GM18507 (cell line): ENCODE measurements at regions not wholly inside any gene's neighbourhood (a gene's known extent, or its start where the extent isn't known, plus 50 kb on each side); places are given as distances from the start of the nearest gene placed in this dataset.

ENCODE experiments used
- DNase-seq: peaks from one replicate; pipeline ENCODE4 v3.0.0; 2011; ENCODE audit warnings: low read depth; ENCODE audit not compliant: insufficient read length; ENCODE audit errors: extremely low spot score
- FAIRE-seq: peaks from 2 replicates; lab custom pipeline; 2011; peaks lifted over from hg19 to GRCh38; lab: Jason Lieb, UNC

- no peak for FAIRE-seq
- DNase-seq = no peak
Measured at GRCh38 chr13:79267560-79267959, 138.5 kb downstream of the RBM26 start.

DNA sequence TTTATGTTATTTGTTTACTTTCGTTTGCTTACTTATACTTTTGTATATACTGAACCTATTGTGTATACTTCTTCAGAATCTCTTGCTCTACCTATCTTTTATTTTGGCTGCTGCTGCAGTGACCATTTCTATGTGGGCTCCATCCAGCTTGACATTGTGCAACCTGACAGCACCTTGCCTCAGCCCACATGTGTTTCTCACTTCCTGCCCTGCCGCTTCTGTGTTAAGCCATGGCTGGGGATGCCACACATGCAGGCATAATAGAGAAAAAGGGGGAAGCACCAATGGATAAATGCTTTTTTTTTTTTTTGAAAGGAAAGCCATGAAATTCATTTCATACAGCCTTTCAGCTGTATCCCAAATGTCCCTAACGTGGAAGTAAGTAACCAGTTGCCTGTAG lies 147.6 kb downstream of the RBM26 start:
- peak; percentile 58 for FAIRE-seq
- DNase-seq = no peak

DNA sequence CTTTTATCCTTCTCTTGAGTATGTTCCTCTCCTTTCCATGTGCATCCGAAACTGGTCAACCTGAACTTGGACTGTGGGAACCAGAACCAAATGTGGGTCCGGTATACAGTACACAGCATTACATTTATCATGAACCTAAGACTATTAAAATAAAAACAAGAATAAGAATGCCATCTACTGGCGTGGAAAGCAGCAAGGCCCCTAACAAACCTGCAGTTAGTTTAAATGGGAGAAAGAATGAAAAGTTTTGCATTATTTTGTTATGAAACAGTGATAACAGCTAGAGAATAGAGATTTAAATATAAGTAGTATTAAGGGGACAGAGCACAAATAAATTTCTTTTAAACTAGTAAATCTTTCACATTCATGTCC lies 159.5 kb downstream of the RBM26 start:
- no peak for DNase-seq
- FAIRE-seq = no peak

- DNase-seq (no peak), FAIRE-seq (peak; percentile 70)
Measured at GRCh38 chr13:79245937-79246577, 160.0 kb downstream of the RBM26 start.

GRCh38 chr13:79241697-79242096 lies 164.4 kb downstream of the RBM26 start:
- no peak for FAIRE-seq
- DNase-seq = no peak

- DNase-seq = no peak
- FAIRE-seq = no peak
Measured at GRCh38 chr13:79237981-79238380, 168.1 kb downstream of the RBM26 start.

DNA sequence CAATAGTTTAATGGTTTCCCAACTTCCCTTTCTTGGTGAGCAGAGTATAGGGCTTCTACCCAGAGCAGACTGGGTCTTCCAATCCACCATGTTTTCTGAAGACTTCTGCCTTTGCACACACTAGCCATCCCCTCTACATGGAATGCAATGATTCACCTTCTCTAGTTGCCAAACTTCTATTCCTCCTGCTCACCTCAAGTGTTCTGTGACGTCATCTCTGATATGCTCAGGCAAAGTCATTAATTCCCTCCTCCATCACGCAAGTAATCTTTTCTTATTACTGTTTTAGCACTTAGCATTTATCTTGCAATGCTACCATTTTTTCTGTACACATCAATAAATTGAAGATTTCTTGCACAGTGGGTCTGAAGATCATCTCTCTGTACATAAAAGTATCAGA lies 174.2 kb downstream of the RBM26 start:
- FAIRE-seq = no peak
- no peak for DNase-seq

- FAIRE-seq (peak; percentile 31), DNase-seq (no peak)
Measured at GRCh38 chr13:79229761-79230160, 176.3 kb downstream of the RBM26 start.

GRCh38 chr13:79228972-79229371 lies 177.1 kb downstream of the RBM26 start:
- DNase-seq = no peak
- FAIRE-seq = no peak

GRCh38 chr13:79227418-79227817 lies 178.6 kb downstream of the RBM26 start:
- FAIRE-seq = peak; percentile 78
- no peak for DNase-seq

DNA sequence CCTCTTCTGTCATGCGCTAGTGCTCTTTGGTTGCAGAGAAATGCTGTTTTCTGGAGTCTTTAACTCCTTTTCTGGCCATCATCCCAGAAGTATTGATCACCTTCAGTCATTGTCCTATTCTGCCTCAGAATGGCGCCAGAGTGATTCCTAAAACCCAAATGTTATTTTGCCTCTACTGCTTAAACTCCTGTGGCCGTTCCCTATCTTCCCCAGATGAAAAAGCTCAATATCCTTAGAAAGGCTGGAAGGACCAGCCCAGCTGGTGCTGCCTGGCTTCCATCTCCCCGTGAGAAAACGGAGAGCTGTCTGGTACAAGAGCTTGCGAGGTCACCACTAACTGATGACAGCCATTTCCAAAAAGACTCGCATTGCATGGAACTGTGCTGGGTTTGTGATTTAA lies 179.1 kb downstream of the RBM26 start:
- DNase-seq (no peak), FAIRE-seq (no peak)

DNA sequence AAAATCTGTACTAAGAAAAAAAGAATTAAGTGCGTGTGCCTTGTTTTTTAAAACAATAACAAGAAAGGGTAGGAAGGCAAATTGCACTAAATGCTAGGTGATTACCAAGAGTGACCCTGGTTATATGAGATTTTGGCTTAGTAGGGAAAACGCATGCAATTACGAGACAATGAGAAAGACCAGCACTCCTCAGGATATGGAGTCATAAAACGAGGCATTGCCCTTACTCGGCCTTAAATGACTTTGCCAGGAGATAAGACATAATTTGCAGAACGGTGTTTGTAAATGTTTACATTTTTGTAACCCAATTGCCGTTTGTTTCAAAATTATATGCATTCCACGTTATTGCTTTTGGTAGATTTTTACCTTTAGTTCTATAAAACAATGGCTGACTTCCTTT lies 179.8 kb downstream of the RBM26 start:
- FAIRE-seq (no peak), DNase-seq (no peak)

- no peak for DNase-seq
- no peak for FAIRE-seq
Measured at GRCh38 chr13:79225487-79226232, 180.4 kb downstream of the RBM26 start.

DNA sequence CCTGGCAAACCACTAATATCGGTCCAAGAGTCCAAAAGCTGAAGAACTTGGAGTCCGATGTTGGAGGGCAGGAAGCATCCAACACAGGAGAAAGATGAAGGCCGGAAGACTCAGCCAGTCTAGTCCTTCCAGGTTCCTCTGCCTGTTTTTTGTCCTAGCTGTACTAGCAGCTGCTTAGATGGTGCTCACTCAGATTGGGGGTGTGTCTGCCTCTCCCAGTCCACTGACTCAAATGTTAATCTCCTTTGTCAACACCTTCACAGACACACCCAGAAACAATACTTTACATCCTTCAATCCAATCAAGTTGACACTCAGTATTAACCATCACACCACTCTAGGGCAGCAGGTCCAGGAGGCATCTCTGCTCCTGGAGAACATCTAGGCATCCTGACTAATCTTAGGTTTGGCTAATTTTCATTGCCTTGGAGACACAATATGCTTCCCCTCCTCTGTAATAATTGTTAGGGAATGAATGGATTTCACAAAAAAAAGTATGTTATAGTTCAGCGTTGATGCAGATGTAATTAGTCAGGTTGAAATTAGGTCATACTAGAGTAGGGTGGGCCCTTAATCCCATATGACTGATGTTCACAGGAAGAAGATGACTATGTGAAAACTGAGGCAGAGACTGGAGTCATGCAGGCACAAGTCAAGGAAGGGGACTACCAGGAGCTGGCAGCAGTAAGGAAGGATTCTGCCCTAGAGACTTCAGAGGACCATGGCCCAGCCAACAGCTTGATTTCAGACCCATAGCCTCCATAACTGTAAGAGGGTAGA lies 183.4 kb downstream of the RBM26 start:
- FAIRE-seq = no peak
- DNase-seq = no peak

DNA sequence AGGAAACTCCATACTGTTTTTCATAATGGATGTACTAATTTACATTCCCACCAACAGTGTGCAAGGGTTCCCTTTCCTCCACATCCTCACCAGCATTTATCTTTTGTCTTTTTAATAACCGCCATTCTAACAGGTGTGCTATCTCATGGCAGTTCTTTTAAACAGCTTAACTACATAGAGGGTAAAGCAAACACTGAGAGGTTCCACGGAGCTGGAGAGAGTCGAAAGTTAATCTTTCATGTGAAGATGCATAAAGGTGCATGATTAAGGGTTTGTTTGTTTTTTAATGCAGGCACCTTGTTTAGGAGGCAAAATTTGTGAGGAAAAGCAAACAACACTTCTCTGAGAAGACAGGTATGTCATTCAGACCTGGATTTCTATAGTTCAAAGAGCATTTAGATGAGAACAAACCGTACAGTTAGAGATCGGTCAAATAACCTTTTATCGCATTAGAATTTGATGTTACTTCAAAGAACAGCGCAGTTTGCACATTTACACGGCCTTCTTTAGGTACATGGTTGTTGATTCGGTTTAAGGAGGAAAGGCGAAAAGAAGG lies 193.9 kb downstream of the RBM26 start:
- no peak for DNase-seq
- FAIRE-seq = no peak

DNA sequence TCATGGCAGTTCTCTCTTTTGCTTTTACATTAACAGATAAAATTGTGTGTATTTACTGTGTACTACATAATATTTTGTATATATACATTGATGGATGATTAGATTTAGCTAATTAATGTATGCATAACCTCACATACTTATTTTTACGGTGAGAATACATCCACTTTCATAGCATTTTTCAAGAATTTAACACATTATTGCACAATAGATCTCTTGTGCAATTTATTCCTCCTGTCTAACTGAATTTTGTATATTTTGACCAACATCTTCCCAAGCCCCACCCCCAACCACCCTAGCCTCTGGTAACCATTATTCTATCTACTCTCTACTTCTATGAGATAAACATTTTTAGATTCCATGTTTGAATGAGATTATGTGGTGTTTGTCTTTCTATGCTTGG lies 194.7 kb downstream of the RBM26 start:
- FAIRE-seq = no peak
- no peak for DNase-seq

GRCh38 chr13:79197933-79198332 lies 208.1 kb downstream of the RBM26 start:
- DNase-seq = no peak
- no peak for FAIRE-seq

DNA sequence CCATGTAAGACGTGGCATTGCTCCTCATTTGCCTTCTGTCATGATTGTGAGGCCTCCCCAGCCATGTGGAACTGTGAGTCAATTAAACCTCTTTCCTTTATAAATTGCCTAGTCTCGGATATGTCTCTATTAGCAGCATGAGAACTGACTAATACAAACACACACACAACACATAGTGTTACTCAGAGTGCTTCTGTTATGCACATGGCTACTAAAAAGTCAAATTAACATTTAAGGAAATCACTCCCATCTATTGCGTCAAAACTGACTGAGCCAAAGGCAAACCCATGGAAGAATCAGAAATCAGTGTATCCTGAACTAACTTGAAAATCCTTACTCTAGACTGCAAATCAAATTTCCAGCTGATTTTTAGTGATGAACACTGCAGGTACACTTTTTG lies 209.2 kb downstream of the RBM26 start:
- no peak for DNase-seq
- FAIRE-seq = no peak

- DNase-seq = no peak
- peak; percentile 45 for FAIRE-seq
Measured at GRCh38 chr13:79196366-79196765, 209.7 kb downstream of the RBM26 start.

GRCh38 chr13:79194727-79195126 lies 211.3 kb downstream of the RBM26 start:
- DNase-seq = no peak

More at GRCh38 chr13:79194727-79195126, 211.3 kb downstream of the RBM26 start:
- no peak for FAIRE-seq
